Osteoblast (primary cell): ENCODE measurements at regions not wholly inside any gene's neighbourhood (a gene's known extent, or its start where the extent isn't known, plus 50 kb on each side); places are given as distances from the start of the nearest gene placed in this dataset.

Experiments used
- DNase-seq: peaks from one replicate; pipeline ENCODE4 v3.0.0; 2011; ENCODE audit warnings: low spot score, mixed read lengths; ENCODE audit not compliant: insufficient read length; ENCODE audit errors: missing footprints
- H2AFZ ChIP-seq: 2 replicates; pipeline ENCODE4 v1.6.0; 2011; ENCODE audit warnings: mild to moderate bottlenecking, low read length
- H3K27ac ChIP-seq: 2 replicates; pipeline ENCODE4 v1.5.1; 2011; ENCODE audit warnings: mild to moderate bottlenecking, low read depth, low read length, moderate library complexity
- H3K27me3 ChIP-seq: 2 replicates; pipeline ENCODE4 v1.6.0; 2012; ENCODE audit warnings: mild to moderate bottlenecking, control low read depth, inconsistent platforms, low read length, moderate library complexity; ENCODE audit not compliant: insufficient read depth
- H3K36me3 ChIP-seq: 2 replicates; pipeline ENCODE4 v1.5.1; 2011; ENCODE audit warnings: mild to moderate bottlenecking, low read length, control low read depth, moderate library complexity; ENCODE audit not compliant: insufficient read depth
- H3K4me1 ChIP-seq: 2 replicates; pipeline ENCODE4 v1.5.1; 2011; ENCODE audit warnings: mild to moderate bottlenecking, low read length, control low read depth, moderate library complexity; ENCODE audit not compliant: insufficient read depth
- H3K4me2 ChIP-seq: 2 replicates; pipeline ENCODE4 v1.6.0; 2011; ENCODE audit warnings: mild to moderate bottlenecking, low read length; ENCODE audit not compliant: insufficient read depth
- H3K4me3 ChIP-seq: fragments of 200-600 bp; sonication (generic); 3 replicates; pipeline ENCODE4 v1.5.1; 2012; ENCODE audit warnings: mild to moderate bottlenecking, low read length, inconsistent platforms; ENCODE audit not compliant: insufficient read depth
- H3K79me2 ChIP-seq: 2 replicates; pipeline ENCODE4 v1.6.0; 2012; ENCODE audit warnings: mild to moderate bottlenecking, low read length, control low read depth, inconsistent platforms; ENCODE audit not compliant: insufficient read depth
- H3K9me3 ChIP-seq: 2 replicates; pipeline ENCODE4 v1.5.1; 2011; ENCODE audit warnings: low read depth, low read length, control low read depth
- H4K20me1 ChIP-seq: 2 replicates; pipeline ENCODE4 v1.6.0; 2012; ENCODE audit warnings: mild to moderate bottlenecking, low read length, control low read depth; ENCODE audit not compliant: insufficient read depth
- TF ChIP-seq, protein P1 (sequence below): IDR thresholded peaks from 2 replicates; pipeline ENCODE4 v1.5.1; 2011; ENCODE audit warnings: mild to moderate bottlenecking, low read depth, low read length, moderate library complexity; ENCODE audit errors: extremely low read depth

DNA sequence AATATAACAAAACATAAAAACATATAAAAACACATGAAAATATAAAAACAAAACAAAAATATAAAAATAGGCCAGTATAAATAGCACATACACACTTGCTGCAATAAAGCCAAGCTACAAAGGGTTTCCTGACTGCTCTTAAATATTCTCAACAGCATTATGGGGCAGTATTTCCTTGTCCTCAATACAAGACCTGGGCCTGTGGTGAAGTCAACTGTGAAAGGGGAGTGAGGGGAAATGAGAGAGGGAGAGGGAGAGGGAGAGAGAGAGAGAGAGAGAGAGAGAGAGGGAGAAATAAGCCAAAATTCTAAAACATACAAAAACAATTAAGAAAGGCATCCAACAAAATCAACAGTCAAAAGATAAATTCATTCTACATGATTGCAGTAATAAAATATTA lies 82.6 kb upstream of the NEDD4L start:
- Histone ChIP-seq H4K20me1 (no peaks in the 10 kb centered on the region), H2AFZ (no peak overlapping the region), H3K27me3 (peaks cover 19% of the 10 kb centered on the region), H3K4me3 (no peak overlapping the region), H3K36me3 (no peaks in the 10 kb centered on the region), H3K9me3 (no peaks in the 10 kb centered on the region), H3K79me2 (no peaks in the 10 kb centered on the region), H3K4me1 (peaks cover 3% of the 10 kb centered on the region), H3K27ac (no peak overlapping the region), H3K4me2 (no peak overlapping the region)
- TF ChIP-seq, protein P1, sequence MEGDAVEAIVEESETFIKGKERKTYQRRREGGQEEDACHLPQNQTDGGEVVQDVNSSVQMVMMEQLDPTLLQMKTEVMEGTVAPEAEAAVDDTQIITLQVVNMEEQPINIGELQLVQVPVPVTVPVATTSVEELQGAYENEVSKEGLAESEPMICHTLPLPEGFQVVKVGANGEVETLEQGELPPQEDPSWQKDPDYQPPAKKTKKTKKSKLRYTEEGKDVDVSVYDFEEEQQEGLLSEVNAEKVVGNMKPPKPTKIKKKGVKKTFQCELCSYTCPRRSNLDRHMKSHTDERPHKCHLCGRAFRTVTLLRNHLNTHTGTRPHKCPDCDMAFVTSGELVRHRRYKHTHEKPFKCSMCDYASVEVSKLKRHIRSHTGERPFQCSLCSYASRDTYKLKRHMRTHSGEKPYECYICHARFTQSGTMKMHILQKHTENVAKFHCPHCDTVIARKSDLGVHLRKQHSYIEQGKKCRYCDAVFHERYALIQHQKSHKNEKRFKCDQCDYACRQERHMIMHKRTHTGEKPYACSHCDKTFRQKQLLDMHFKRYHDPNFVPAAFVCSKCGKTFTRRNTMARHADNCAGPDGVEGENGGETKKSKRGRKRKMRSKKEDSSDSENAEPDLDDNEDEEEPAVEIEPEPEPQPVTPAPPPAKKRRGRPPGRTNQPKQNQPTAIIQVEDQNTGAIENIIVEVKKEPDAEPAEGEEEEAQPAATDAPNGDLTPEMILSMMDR: no peak
- DNase-seq: no peak

DNA sequence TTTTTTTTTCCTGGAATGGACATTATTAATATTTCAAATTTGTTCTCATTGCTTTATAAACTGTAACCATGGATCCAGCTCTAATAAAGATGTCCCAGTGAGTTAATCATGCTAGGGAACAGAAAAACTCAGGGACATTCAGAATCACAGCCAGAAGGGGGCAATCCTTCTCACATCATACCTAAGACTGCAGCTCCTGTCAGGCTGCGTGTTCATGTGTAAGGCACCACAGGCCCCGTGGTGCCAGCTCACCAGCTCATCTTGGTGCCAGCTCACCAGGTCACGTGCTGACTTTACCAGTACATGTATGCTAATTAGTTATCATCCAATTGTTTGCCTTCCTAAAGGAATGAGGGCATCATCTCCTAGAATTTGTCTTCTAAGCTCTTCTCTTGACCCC lies 84.7 kb upstream of the NEDD4L start:
- no peaks in the 10 kb centered on the region for H4K20me1 ChIP-seq
- no peaks in the 10 kb centered on the region for H3K9me3 ChIP-seq
- H3K4me3 ChIP-seq: no peak overlapping the region
- DNase-seq: peak; percentile 54
- no peaks in the 10 kb centered on the region for H3K36me3 ChIP-seq
- peak overlapping the region; percentile 25 for H3K4me2 ChIP-seq
- no peak overlapping the region for H3K27ac ChIP-seq
- H2AFZ ChIP-seq: peak overlapping the region; percentile 43
- TF ChIP-seq, protein P1: peak; percentile 55
- H3K4me1 ChIP-seq: peaks cover 3% of the 10 kb centered on the region
- H3K79me2 ChIP-seq: no peaks in the 10 kb centered on the region
- H3K27me3 ChIP-seq: peaks cover 25% of the 10 kb centered on the region

DNA sequence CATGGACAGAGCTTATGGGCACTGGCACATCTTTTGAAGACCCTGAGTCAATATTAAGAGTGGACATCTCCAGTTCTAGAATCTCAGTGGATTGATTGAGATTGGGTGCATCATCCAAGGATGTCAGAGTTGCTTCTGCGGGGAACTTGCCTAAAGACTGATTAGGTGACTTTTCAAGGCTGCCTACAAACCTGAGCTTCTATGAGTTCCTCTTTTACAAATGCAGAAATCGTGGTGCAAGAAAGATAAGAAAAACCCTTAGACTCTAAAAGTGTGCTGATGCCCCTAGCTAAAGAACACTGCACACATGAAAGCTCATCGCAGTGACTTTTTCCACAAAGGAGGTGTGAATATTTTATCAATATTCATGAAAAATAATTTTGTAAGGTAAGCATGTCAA lies 86.8 kb upstream of the NEDD4L start:
- Histone ChIP-seq H2AFZ (no peak overlapping the region), H3K4me2 (no peak overlapping the region), H3K79me2 (no peaks in the 10 kb centered on the region), H3K9me3 (no peaks in the 10 kb centered on the region), H3K27me3 (peaks cover 29% of the 10 kb centered on the region), H3K36me3 (no peaks in the 10 kb centered on the region), H3K27ac (no peak overlapping the region), H3K4me1 (peaks cover 8% of the 10 kb centered on the region), H4K20me1 (no peaks in the 10 kb centered on the region), H3K4me3 (no peak overlapping the region)
- no peak for DNase-seq
- TF ChIP-seq, protein P1: no peak

DNA sequence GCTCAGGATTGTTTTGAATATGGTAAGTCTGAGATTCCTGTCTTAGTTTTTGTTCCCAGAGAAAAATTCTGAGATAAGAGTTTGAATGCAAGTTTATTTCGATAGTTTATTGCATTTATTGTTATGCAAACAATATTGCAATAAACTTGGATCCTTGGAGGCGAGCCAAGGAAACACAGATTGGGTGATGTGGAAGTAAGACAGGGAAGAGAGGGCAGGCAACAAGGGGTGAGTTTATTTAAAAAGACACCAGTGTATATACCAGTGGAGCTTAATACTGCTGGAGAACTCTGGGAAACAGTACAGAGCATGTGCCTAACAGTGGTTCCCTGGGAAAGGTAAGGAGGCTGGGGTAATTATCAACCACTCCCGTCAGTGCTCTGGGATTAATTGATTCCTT lies 87.5 kb upstream of the NEDD4L start:
- no peak overlapping the region for H3K4me2 ChIP-seq

More for the DNA sequence above, 87.5 kb upstream of the NEDD4L start:
- Histone ChIP-seq H3K4me1 (peaks cover 12% of the 10 kb centered on the region), H3K36me3 (no peaks in the 10 kb centered on the region), H4K20me1 (no peaks in the 10 kb centered on the region), H2AFZ (no peak overlapping the region), H3K4me3 (no peak overlapping the region), H3K79me2 (no peaks in the 10 kb centered on the region), H3K9me3 (no peaks in the 10 kb centered on the region), H3K27me3 (peaks cover 29% of the 10 kb centered on the region), H3K27ac (no peak overlapping the region)
- no peak for DNase-seq
- TF ChIP-seq, protein P1: no peak
